CD14-positive monocyte (primary cell): ENCODE measurements at regions not wholly inside any gene's neighbourhood (a gene's known extent, or its start where the extent isn't known, plus 50 kb on each side); places are given as distances from the start of the nearest gene placed in this dataset.
"Not testable (repeated sequence)": the region's sequence is repeated elsewhere in the genome, so short reads cannot be mapped to it uniquely, and the experiment has no call there.

Experiments used
- DNase-seq, 3 donors: peaks; one replicate each; pipeline ENCODE4 v3.0.0-alpha.2; 2011 to 2022
- H2AFZ ChIP-seq: 2 replicates; pipeline ENCODE4 v1.6.0; 2012; ENCODE audit warnings: mild to moderate bottlenecking, low read depth, low read length, inconsistent platforms; ENCODE audit not compliant: insufficient read depth, poor library complexity, severe bottlenecking
- H3K27ac ChIP-seq, 2 donors: 1 replicate in 1 of 2; 2 replicates in 1 of 2; pipeline ENCODE4 v1.5.1; 2012 to 2013; ENCODE audit warnings: low read length in 2 of 2, control low read depth in 1 of 2, inconsistent platforms in 1 of 2, low read depth in 1 of 2, mild to moderate bottlenecking in 1 of 2
- H3K27me3 ChIP-seq, 2 donors: one replicate each; pipeline versions ENCODE4 v1.6.0 to v1.6.1; 2011 to 2013; ENCODE audit warnings: low read length in 2 of 2; ENCODE audit not compliant: control insufficient read depth in 2 of 2, insufficient read depth in 2 of 2
- H3K36me3 ChIP-seq, 2 donors: replicated peaks in 1 of 2; 1 replicate in 1 of 2; 2 replicates in 1 of 2; pipeline versions ENCODE4 v1.5.1 to v1.6.1; 2012 to 2013; ENCODE audit warnings: low read length in 2 of 2, control low read depth in 1 of 2, inconsistent platforms in 1 of 2, mild to moderate bottlenecking in 1 of 2; ENCODE audit not compliant: insufficient read depth in 2 of 2, control insufficient read depth in 1 of 2
- H3K4me1 ChIP-seq, 2 donors: 1 replicate in 1 of 2; 2 replicates in 1 of 2; pipeline versions ENCODE4 v1.5.1 to v1.6.1; 2012 to 2013; ENCODE audit warnings: low read length in 2 of 2, control low read depth in 1 of 2, inconsistent platforms in 1 of 2, mild to moderate bottlenecking in 1 of 2, moderate library complexity in 1 of 2; ENCODE audit not compliant: insufficient read depth in 2 of 2, control insufficient read depth in 1 of 2
- H3K4me2 ChIP-seq: replicated peaks from 2 replicates; pipeline ENCODE3; 2012; ENCODE audit warnings: low read length, moderate library complexity, mild to moderate bottlenecking; ENCODE audit not compliant: poor library complexity, severe bottlenecking; ENCODE audit errors: extremely low read depth
- H3K4me3 ChIP-seq, 3 experiments: fragments of 200-600 bp in 1 of 3; sonication (generic) in 1 of 3; replicated peaks in 1 of 3; 1 replicate in 2 of 3; 2 replicates in 1 of 3; pipeline ENCODE4 v1.5.1; 2011 to 2013; ENCODE audit warnings: low read length in 3 of 3, mild to moderate bottlenecking in 3 of 3, control low read depth in 2 of 3, low read depth in 2 of 3, inconsistent platforms in 1 of 3, moderate library complexity in 1 of 3
- H3K79me2 ChIP-seq: 2 replicates; pipeline ENCODE4 v1.6.0; 2012; ENCODE audit warnings: mild to moderate bottlenecking, control low read depth, inconsistent platforms, low read length, moderate library complexity; ENCODE audit not compliant: insufficient read depth
- H3K9ac ChIP-seq: 2 replicates; pipeline ENCODE4 v1.6.0; 2017; ENCODE audit warnings: low read length, mild to moderate bottlenecking; ENCODE audit not compliant: insufficient read depth, poor library complexity, severe bottlenecking
- H3K9me3 ChIP-seq, 2 donors: replicated peaks in 1 of 2; 1 replicate in 1 of 2; 2 replicates in 1 of 2; pipeline versions ENCODE4 v1.5.1 to v1.6.1; 2012 to 2013; ENCODE audit warnings: low read length in 2 of 2, control low read depth in 1 of 2; ENCODE audit not compliant: control insufficient read depth in 1 of 2, insufficient read depth in 1 of 2
- H4K20me1 ChIP-seq: 2 replicates; pipeline ENCODE4 v1.6.0; 2012; ENCODE audit warnings: mild to moderate bottlenecking, low read length, control low read depth, moderate library complexity; ENCODE audit not compliant: insufficient read depth
- H3K27ac Mint-ChIP-seq, 7 donors: one replicate each; pipeline ENCODE4 v1.8.0; 2020; ENCODE audit warnings: mild to moderate bottlenecking in 7 of 7, mixed read lengths in 7 of 7, moderate library complexity in 6 of 7, inconsistent platforms in 2 of 7
- H3K27me3 Mint-ChIP-seq, 3 donors: one replicate each; pipeline ENCODE4 v1.8.0; 2021 to 2022; ENCODE audit warnings: low read depth in 3 of 3, mild to moderate bottlenecking in 3 of 3, mixed read lengths in 3 of 3, moderate library complexity in 3 of 3, inconsistent platforms in 1 of 3
- H3K36me3 Mint-ChIP-seq, 2 donors: one replicate each; pipeline ENCODE4 v1.8.0; 2020; ENCODE audit warnings: mixed read lengths in 2 of 2, inconsistent platforms in 1 of 2, mild to moderate bottlenecking in 1 of 2
- H3K4me1 Mint-ChIP-seq: one replicate; pipeline ENCODE4 v1.8.0; 2020; ENCODE audit warnings: mild to moderate bottlenecking, mixed read lengths
- H3K4me3 Mint-ChIP-seq, 2 donors: one replicate each; pipeline ENCODE4 v1.8.0; 2020; ENCODE audit warnings: mild to moderate bottlenecking in 2 of 2, mixed read lengths in 2 of 2, moderate library complexity in 1 of 2
- H3K9me3 Mint-ChIP-seq, 7 donors: one replicate each; pipeline ENCODE4 v1.8.0; 2020 to 2022; ENCODE audit warnings: mixed read lengths in 7 of 7, mild to moderate bottlenecking in 6 of 7, moderate library complexity in 6 of 7, inconsistent platforms in 2 of 7
- WGBS: methylation state at CpG from one replicate; pipeline ENCODE4 v1.1.5; 2013; ENCODE audit warnings: missing lambda C conversion rate; ENCODE audit not compliant: insufficient coverage; 5-methylcytosine and 5-hydroxymethylcytosine counted together
- intact Hi-C, 2 donors: fragments of 100-400 bp; cut with micrococcal nuclease; formaldehyde crosslinking; loops; one replicate each; pipeline versions ENCODE4 v1.15.0 to v1.15.1; 2023
- TF ChIP-seq, protein P1 (sequence below): fragments of 200-600 bp; IDR thresholded peaks from one replicate; pipeline ENCODE4 v1.8.0; 2022; ENCODE audit warnings: antibody characterized with exemption, mild to moderate bottlenecking

DNA sequence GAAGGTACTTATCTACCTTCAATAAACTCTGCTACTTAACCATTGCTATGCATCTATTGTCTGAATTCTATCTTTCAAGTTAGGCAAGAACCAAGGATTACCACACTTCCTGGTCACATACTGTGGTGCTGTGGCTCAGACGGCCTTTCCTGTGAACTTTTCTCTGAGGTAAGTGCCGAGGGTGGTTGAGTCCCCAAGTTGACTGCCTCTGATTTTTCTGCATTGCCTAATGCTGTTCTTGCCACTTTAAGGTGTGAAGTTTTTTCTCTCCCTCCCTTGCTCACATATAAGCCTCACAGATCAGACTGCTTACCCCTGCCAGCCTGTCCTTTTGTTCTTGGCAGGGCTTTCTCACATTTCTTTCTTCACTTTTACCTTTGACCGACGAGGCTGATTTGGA is 348.0 kb upstream of the POU3F4 start:
- TF ChIP-seq, protein P1, sequence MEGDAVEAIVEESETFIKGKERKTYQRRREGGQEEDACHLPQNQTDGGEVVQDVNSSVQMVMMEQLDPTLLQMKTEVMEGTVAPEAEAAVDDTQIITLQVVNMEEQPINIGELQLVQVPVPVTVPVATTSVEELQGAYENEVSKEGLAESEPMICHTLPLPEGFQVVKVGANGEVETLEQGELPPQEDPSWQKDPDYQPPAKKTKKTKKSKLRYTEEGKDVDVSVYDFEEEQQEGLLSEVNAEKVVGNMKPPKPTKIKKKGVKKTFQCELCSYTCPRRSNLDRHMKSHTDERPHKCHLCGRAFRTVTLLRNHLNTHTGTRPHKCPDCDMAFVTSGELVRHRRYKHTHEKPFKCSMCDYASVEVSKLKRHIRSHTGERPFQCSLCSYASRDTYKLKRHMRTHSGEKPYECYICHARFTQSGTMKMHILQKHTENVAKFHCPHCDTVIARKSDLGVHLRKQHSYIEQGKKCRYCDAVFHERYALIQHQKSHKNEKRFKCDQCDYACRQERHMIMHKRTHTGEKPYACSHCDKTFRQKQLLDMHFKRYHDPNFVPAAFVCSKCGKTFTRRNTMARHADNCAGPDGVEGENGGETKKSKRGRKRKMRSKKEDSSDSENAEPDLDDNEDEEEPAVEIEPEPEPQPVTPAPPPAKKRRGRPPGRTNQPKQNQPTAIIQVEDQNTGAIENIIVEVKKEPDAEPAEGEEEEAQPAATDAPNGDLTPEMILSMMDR = no peak
- Histone ChIP-seq H3K79me2 (no peaks in the 10 kb centered on the region), H3K27ac (no peak overlapping the region), H3K36me3 (no peaks in the 10 kb centered on the region), H4K20me1 (no peaks in the 10 kb centered on the region), H3K4me2 (no peak overlapping the region), H3K27me3 (no peaks in the 10 kb centered on the region), H3K4me1 (no peaks in the 10 kb centered on the region), H3K4me3 (no peak overlapping the region), H3K9ac (no peak overlapping the region), H2AFZ (no peak overlapping the region), H3K9me3 (no peaks in the 10 kb centered on the region)
- intact Hi-C loops = no loop called here
- no peak overlapping the region for H3K4me3 Mint-ChIP-seq
- no CpG with 5 or more reads among the region's 4 CpGs for WGBS
- DNase-seq = no peak
- peaks cover 0 to 3% (median 1%) of the 10 kb centered on the region in 7 donors for H3K9me3 Mint-ChIP-seq
- H3K27ac Mint-ChIP-seq = no peak overlapping the region
- H3K4me1 Mint-ChIP-seq = no peaks in the 10 kb centered on the region
- H3K27me3 Mint-ChIP-seq = peaks cover 0 to 2% (median 0%) of the 10 kb centered on the region in 3 donors
- no peaks in the 10 kb centered on the region for H3K36me3 Mint-ChIP-seq

DNA sequence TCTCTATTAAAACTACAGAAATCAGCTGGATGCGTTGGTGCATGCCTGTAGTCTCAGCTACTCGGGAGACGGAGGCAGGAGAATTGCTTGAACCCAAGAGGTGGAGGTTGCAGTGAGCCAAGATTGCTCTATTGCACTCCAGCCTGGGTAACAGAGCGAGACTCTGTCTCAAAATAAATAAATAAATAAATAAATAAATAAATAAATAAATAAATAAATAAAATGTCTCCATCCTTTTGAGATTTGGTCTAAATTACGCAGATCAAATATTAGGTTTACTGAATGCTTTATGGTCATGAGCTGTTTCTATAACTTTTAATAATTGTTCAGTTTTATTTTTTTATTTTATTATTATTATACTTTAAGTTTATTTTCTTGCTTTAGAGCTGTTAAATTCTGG is 344.0 kb upstream of the POU3F4 start:
- H3K36me3 Mint-ChIP-seq, H3K4me3 ChIP-seq, H4K20me1 ChIP-seq, DNase-seq, H3K36me3 ChIP-seq, H3K4me1 ChIP-seq, intact Hi-C loops, H3K4me2 ChIP-seq, H3K9me3 Mint-ChIP-seq, H3K9me3 ChIP-seq, H3K4me1 Mint-ChIP-seq, H3K27me3 ChIP-seq, H3K4me3 Mint-ChIP-seq, H3K27me3 Mint-ChIP-seq, H3K27ac ChIP-seq, H3K79me2 ChIP-seq, H2AFZ ChIP-seq, H3K27ac Mint-ChIP-seq, H3K9ac ChIP-seq: not testable (repeated sequence)
- WGBS = no CpG with 5 or more reads among the region's 5 CpGs
